GM18508 (cell line): ENCODE measurements at regions not wholly inside any gene's neighbourhood (a gene's known extent, or its start where the extent isn't known, plus 50 kb on each side); places are given as distances from the start of the nearest gene placed in this dataset.
"Not testable (repeated sequence)": the region's sequence is repeated elsewhere in the genome, so short reads cannot be mapped to it uniquely, and the experiment has no call there.

Experiments used
- ATAC-seq: cut with Tn5 transposase; IDR thresholded peaks from one replicate; pipeline ENCODE4 v1.9.1; 2021; ENCODE audit warnings: moderate number of reproducible peaks; ENCODE audit not compliant: insufficient read depth, unreplicated experiment

GRCh38 chr3:106068795-106069194 lies 200.0 kb upstream of the CBLB start:
- ATAC-seq: peak; percentile 73

- ATAC-seq: no peak
These were observed 201.4 kb upstream of the CBLB start for GRCh38 chr3:106070187-106070586.

GRCh38 chr3:106071306-106071705 lies 202.5 kb upstream of the CBLB start:
- no peak for ATAC-seq

GRCh38 chr3:106072596-106072995 lies 203.8 kb upstream of the CBLB start:
- ATAC-seq: not testable (repeated sequence)

- ATAC-seq: not testable (repeated sequence)
These were observed 205.0 kb upstream of the CBLB start for GRCh38 chr3:106073806-106074205.

GRCh38 chr3:106075731-106076130 lies 206.9 kb upstream of the CBLB start:
- ATAC-seq: not testable (repeated sequence)

GRCh38 chr3:106078635-106079034 lies 209.8 kb upstream of the CBLB start:
- no peak for ATAC-seq

GRCh38 chr3:106082616-106083015 lies 213.8 kb upstream of the CBLB start:
- ATAC-seq: no peak

- no peak for ATAC-seq
These were observed 214.4 kb upstream of the CBLB start for GRCh38 chr3:106083207-106083606.

- ATAC-seq: no peak
These were observed 215.0 kb upstream of the CBLB start for GRCh38 chr3:106083854-106084253.

- no peak for ATAC-seq
These were observed 217.2 kb upstream of the CBLB start for GRCh38 chr3:106086038-106086437.

GRCh38 chr3:106086636-106087035 lies 217.8 kb upstream of the CBLB start:
- no peak for ATAC-seq

- ATAC-seq: no peak
These were observed 219.5 kb upstream of the CBLB start for GRCh38 chr3:106088304-106088703.

GRCh38 chr3:106088899-106089298 lies 220.1 kb upstream of the CBLB start:
- ATAC-seq: no peak

- no peak for ATAC-seq
These were observed 221.0 kb upstream of the CBLB start for GRCh38 chr3:106089806-106090205.

- no peak for ATAC-seq
These were observed 224.0 kb upstream of the CBLB start for GRCh38 chr3:106092792-106093191.

GRCh38 chr3:106093616-106094015 lies 224.8 kb upstream of the CBLB start:
- ATAC-seq: no peak

GRCh38 chr3:106097817-106098435 lies 229.1 kb upstream of the CBLB start:
- no peak for ATAC-seq

- ATAC-seq: no peak
These were observed 234.6 kb upstream of the CBLB start for GRCh38 chr3:106103383-106103782.

- ATAC-seq: no peak
These were observed 235.3 kb upstream of the CBLB start for GRCh38 chr3:106104078-106104477.

GRCh38 chr3:106108925-106109324 lies 240.1 kb upstream of the CBLB start:
- ATAC-seq: no peak

- ATAC-seq: not testable (repeated sequence)
These were observed 243.7 kb upstream of the CBLB start for GRCh38 chr3:106112561-106112960.

- no peak for ATAC-seq
These were observed 244.9 kb upstream of the CBLB start for GRCh38 chr3:106113747-106114146.
